ENCODE measurements at regions not wholly inside any gene's neighbourhood (a gene's known extent, or its start where the extent isn't known, plus 50 kb on each side); places are given as distances from the start of the nearest gene placed in this dataset.

GRCh38 chrX:107576841-107577240 lies 51.5 kb upstream of the PRPS1 start:
- no peak overlapping the region for H3K9ac ChIP-seq (ENCODE audit: control insufficient read depth, insufficient read depth, low read length)
- in situ Hi-C loops (cut with MboI) = no loop called here
- RAD21 ChIA-PET (ENCODE audit: unreplicated experiment) = no interaction called here
- SMC1A ChIA-PET (ENCODE audit: uncharacterized antibody, unreplicated experiment) = no interaction called here
- H3K36me3 ChIP-seq (ENCODE audit: control insufficient read depth in 2 of 2, insufficient read depth in 2 of 2, low read length in 1 of 2) = no peaks in the 10 kb centered on the region
- H2AFZ ChIP-seq (ENCODE audit: control insufficient read depth, low read depth, low read length) = no peak overlapping the region
- no peaks in the 10 kb centered on the region for H4K20me1 ChIP-seq (ENCODE audit: control insufficient read depth, insufficient read depth)
- peak; percentile 61 for TF ChIP-seq RUNX3 (IDR thresholded peaks at IDR 0.05; ENCODE audit: low read length)
- TF ChIP-seq ZNF217 (IDR thresholded peaks at IDR 0.05) = no peak
- TF ChIP-seq ZSCAN29 (IDR thresholded peaks at IDR 0.05) = no peak
- TF ChIP-seq POLR2AphosphoS2 (IDR thresholded peaks at IDR 0.05; ENCODE audit: low read depth, low read length) = no peak
- TF ChIP-seq HDAC2 (IDR thresholded peaks at IDR 0.05) = no peak
- no peak for TF ChIP-seq CHD4 (IDR thresholded peaks at IDR 0.05)
- TF ChIP-seq MYC (IDR thresholded peaks at IDR 0.05; ENCODE audit: insufficient read depth, insufficient read length, insufficient replicate concordance, low read length, severe bottlenecking) = no peak
- TF ChIP-seq, protein P1, sequence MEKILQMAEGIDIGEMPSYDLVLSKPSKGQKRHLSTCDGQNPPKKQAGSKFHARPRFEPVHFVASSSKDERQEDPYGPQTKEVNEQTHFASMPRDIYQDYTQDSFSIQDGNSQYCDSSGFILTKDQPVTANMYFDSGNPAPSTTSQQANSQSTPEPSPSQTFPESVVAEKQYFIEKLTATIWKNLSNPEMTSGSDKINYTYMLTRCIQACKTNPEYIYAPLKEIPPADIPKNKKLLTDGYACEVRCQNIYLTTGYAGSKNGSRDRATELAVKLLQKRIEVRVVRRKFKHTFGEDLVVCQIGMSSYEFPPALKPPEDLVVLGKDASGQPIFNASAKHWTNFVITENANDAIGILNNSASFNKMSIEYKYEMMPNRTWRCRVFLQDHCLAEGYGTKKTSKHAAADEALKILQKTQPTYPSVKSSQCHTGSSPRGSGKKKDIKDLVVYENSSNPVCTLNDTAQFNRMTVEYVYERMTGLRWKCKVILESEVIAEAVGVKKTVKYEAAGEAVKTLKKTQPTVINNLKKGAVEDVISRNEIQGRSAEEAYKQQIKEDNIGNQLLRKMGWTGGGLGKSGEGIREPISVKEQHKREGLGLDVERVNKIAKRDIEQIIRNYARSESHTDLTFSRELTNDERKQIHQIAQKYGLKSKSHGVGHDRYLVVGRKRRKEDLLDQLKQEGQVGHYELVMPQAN (conservative IDR thresholded peaks at IDR 0.05) = no peak
- no peak for TF ChIP-seq FOXK2 (IDR thresholded peaks at IDR 0.05)
- no peak for FAIRE-seq
- H3K79me2 ChIP-seq (ENCODE audit: control insufficient read depth, insufficient read depth, low read length) = no peaks in the 10 kb centered on the region
- intact Hi-C loops (cut with micrococcal nuclease; ENCODE audit: unreplicated experiment) = no loop called here
- H3K27me3 ChIP-seq (replicated peaks in 1 of 2; ENCODE audit: control insufficient read depth in 2 of 2, insufficient read depth in 2 of 2, low read length in 1 of 2) = no peaks in the 10 kb centered on the region
- no peaks in the 10 kb centered on the region for H3K4me1 ChIP-seq (ENCODE audit: control insufficient read depth, insufficient read depth, low read length)
- WGBS (ENCODE audit: insufficient coverage, insufficient replicate concordance, low lambda C conversion rate, missing lambda C conversion rate) = 0% methylated on average over 1 of the region's 1 CpG
- H3K9me3 ChIP-seq (replicated peaks; ENCODE audit: control insufficient read depth, insufficient read depth, low read length) = no peaks in the 10 kb centered on the region
- POLR2A ChIA-PET = no interaction called here
- DNase-seq (ENCODE audit: low read depth, low spot score) = no peak
- BruUV-seq (replicated peaks) = no TSS peak
- H3K4me3 ChIP-seq = no peak overlapping the region
- no peak overlapping the region for H3K27ac ChIP-seq (ENCODE audit: control insufficient read depth, insufficient read depth)
- no peak overlapping the region for H3K4me2 ChIP-seq (ENCODE audit: control insufficient read depth, insufficient read depth)
- CTCF ChIA-PET = no interaction called here
- peak; percentile 65 for ATAC-seq
